OCI-LY1 (cell line): ENCODE measurements at regions not wholly inside any gene's neighbourhood (a gene's known extent, or its start where the extent isn't known, plus 50 kb on each side); places are given as distances from the start of the nearest gene placed in this dataset.

ENCODE experiments used
- EZH2 ChIP-seq: fragments of 200-600 bp; sonication (generic), shearing (Covaris generic); IDR thresholded peaks from 2 replicates; pipeline ENCODE4 v1.8.0; 2017; ENCODE audit warnings: borderline replicate concordance, mixed run types, mild to moderate bottlenecking, antibody characterized with exemption, low read length, moderate library complexity, mixed read lengths
- TF ChIP-seq, protein P1 (sequence below): fragments of 200-600 bp; sonication (generic), shearing (Covaris generic); IDR thresholded peaks from 2 replicates; pipeline ENCODE4 v1.5.1; 2017; ENCODE audit warnings: mild to moderate bottlenecking, antibody characterized with exemption, low read length, moderate library complexity, mixed read lengths

DNA sequence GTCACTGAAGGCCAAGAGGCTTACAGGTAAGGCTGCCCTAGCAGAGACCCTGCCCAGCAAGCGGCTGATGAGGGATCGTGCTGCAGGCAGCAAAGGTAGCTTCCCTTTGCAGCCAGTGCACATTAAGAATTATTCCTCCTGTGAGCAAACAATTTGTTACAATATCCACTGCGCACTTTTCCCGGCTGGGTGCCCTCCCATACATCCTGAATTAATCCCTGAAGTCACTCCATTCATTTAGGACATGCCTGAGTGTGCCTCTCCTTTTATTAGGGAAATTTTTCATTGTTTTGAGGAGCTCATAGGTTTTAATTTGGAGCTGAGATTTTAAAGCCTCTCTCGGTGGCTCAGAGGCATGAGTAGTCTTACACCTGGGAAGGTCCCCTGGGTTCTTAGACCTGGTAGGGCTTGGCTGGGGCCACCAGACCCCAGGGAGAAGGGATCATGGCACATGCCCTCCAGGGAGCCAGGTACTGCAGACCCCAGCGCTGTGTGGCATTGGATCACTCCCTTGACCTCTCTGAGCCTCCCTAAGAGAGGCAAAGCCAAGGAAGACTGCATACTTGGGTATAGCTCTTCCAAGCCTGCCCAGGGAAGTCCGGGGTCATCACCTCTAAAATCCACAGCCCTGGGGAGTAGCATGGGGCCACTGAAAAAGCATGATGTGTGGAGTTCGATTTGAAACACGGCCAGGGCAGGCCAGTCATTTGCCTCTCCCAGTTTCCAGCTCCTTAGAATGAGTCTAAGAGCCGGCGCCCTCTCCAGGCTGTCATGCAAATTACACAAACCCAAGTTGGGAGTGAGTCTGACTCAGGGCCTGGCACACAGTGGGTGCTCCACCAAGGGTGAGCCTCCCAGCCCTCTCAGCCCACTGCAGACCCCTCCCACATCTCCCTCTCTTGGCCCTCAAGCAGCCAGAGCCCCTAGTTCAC lies 151.9 kb upstream of the LINGO1 start:
- TF ChIP-seq, protein P1, sequence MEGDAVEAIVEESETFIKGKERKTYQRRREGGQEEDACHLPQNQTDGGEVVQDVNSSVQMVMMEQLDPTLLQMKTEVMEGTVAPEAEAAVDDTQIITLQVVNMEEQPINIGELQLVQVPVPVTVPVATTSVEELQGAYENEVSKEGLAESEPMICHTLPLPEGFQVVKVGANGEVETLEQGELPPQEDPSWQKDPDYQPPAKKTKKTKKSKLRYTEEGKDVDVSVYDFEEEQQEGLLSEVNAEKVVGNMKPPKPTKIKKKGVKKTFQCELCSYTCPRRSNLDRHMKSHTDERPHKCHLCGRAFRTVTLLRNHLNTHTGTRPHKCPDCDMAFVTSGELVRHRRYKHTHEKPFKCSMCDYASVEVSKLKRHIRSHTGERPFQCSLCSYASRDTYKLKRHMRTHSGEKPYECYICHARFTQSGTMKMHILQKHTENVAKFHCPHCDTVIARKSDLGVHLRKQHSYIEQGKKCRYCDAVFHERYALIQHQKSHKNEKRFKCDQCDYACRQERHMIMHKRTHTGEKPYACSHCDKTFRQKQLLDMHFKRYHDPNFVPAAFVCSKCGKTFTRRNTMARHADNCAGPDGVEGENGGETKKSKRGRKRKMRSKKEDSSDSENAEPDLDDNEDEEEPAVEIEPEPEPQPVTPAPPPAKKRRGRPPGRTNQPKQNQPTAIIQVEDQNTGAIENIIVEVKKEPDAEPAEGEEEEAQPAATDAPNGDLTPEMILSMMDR: peak; percentile 64
- TF ChIP-seq EZH2: no peak
